SK-N-SH (cell line): ENCODE measurements at regions not wholly inside any gene's neighbourhood (a gene's known extent, or its start where the extent isn't known, plus 50 kb on each side); places are given as distances from the start of the nearest gene placed in this dataset.

ENCODE experiments used
- ELF1 ChIP-seq: IDR thresholded peaks from 2 replicates; pipeline ENCODE4 v1.4.0; 2012
- EP300 ChIP-seq, 2 experiments: IDR thresholded peaks; 2 replicates each; pipeline versions ENCODE4 v1.4.0 to v1.6.1; 2012; ENCODE audit warnings: borderline replicate concordance in 1 of 2, low read depth in 1 of 2, low read length in 1 of 2
- FOSL2 ChIP-seq: IDR thresholded peaks from 2 replicates; pipeline ENCODE4 v1.4.0; 2012; ENCODE audit warnings: low read depth, mild to moderate bottlenecking, moderate library complexity, borderline replicate concordance
- FOXM1 ChIP-seq: IDR thresholded peaks from 2 replicates; pipeline ENCODE4 v1.4.0; 2012; ENCODE audit warnings: low read depth, mild to moderate bottlenecking
- POLR2AphosphoS5 ChIP-seq: IDR thresholded peaks from 2 replicates; pipeline ENCODE4 v1.6.1; 2012; ENCODE audit warnings: low read depth, low read length
- SIN3A ChIP-seq: IDR thresholded peaks from 2 replicates; pipeline ENCODE4 v1.6.1; 2012; ENCODE audit warnings: low read depth, mild to moderate bottlenecking, low read length, moderate library complexity, borderline replicate concordance
- TAF1 ChIP-seq: IDR thresholded peaks from 2 replicates; pipeline ENCODE4 v1.6.1; 2012; ENCODE audit warnings: low read depth, mild to moderate bottlenecking, low read length, moderate library complexity, borderline replicate concordance
- TF ChIP-seq, protein P1 (sequence below): fragments of 200-600 bp; sonication (generic); IDR thresholded peaks from 2 replicates; pipeline ENCODE4 v1.6.1; 2017; ENCODE audit warnings: antibody characterized with exemption, mild to moderate bottlenecking, moderate library complexity
- TF ChIP-seq, protein P2 (sequence below): IDR thresholded peaks from 2 replicates; pipeline ENCODE4 v1.6.1; 2012; ENCODE audit warnings: mild to moderate bottlenecking, low read depth, low read length, moderate library complexity

DNA sequence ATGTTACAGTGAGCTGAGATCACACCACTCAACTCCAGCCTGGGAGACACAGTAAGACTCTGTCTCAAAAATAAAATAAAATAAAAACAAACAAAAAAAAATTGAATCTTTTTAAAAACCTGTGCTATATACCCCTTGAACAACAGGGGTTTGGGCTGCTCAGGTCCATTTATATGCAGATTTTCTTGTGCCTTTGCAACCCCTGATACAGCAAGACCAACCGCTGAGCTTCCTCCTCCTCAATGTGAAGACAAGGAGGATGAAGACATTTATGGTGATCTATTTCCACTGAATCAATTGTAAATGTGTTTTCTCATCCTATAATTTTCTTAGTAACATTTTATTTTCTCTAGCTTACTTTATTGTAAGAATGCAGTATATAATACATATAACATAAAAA is 831.0 kb upstream of the ARPP21 start:
- TF ChIP-seq, protein P1, sequence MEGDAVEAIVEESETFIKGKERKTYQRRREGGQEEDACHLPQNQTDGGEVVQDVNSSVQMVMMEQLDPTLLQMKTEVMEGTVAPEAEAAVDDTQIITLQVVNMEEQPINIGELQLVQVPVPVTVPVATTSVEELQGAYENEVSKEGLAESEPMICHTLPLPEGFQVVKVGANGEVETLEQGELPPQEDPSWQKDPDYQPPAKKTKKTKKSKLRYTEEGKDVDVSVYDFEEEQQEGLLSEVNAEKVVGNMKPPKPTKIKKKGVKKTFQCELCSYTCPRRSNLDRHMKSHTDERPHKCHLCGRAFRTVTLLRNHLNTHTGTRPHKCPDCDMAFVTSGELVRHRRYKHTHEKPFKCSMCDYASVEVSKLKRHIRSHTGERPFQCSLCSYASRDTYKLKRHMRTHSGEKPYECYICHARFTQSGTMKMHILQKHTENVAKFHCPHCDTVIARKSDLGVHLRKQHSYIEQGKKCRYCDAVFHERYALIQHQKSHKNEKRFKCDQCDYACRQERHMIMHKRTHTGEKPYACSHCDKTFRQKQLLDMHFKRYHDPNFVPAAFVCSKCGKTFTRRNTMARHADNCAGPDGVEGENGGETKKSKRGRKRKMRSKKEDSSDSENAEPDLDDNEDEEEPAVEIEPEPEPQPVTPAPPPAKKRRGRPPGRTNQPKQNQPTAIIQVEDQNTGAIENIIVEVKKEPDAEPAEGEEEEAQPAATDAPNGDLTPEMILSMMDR = no peak
- TF ChIP-seq TAF1 (no peak), FOSL2 (no peak), EP300 (IDR thresholded peaks at IDR 0.05; ENCODE audit: borderline replicate concordance in 1 of 2, low read depth in 1 of 2, low read length in 1 of 2) (no peak), FOXM1 (no peak), SIN3A (no peak), ELF1 (no peak), POLR2AphosphoS5 (no peak)
- TF ChIP-seq, protein P2, sequence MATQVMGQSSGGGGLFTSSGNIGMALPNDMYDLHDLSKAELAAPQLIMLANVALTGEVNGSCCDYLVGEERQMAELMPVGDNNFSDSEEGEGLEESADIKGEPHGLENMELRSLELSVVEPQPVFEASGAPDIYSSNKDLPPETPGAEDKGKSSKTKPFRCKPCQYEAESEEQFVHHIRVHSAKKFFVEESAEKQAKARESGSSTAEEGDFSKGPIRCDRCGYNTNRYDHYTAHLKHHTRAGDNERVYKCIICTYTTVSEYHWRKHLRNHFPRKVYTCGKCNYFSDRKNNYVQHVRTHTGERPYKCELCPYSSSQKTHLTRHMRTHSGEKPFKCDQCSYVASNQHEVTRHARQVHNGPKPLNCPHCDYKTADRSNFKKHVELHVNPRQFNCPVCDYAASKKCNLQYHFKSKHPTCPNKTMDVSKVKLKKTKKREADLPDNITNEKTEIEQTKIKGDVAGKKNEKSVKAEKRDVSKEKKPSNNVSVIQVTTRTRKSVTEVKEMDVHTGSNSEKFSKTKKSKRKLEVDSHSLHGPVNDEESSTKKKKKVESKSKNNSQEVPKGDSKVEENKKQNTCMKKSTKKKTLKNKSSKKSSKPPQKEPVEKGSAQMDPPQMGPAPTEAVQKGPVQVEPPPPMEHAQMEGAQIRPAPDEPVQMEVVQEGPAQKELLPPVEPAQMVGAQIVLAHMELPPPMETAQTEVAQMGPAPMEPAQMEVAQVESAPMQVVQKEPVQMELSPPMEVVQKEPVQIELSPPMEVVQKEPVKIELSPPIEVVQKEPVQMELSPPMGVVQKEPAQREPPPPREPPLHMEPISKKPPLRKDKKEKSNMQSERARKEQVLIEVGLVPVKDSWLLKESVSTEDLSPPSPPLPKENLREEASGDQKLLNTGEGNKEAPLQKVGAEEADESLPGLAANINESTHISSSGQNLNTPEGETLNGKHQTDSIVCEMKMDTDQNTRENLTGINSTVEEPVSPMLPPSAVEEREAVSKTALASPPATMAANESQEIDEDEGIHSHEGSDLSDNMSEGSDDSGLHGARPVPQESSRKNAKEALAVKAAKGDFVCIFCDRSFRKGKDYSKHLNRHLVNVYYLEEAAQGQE = no peak
